ENCODE measurements at regions not wholly inside any gene's neighbourhood (a gene's known extent, or its start where the extent isn't known, plus 50 kb on each side); places are given as distances from the start of the nearest gene placed in this dataset.

DNA sequence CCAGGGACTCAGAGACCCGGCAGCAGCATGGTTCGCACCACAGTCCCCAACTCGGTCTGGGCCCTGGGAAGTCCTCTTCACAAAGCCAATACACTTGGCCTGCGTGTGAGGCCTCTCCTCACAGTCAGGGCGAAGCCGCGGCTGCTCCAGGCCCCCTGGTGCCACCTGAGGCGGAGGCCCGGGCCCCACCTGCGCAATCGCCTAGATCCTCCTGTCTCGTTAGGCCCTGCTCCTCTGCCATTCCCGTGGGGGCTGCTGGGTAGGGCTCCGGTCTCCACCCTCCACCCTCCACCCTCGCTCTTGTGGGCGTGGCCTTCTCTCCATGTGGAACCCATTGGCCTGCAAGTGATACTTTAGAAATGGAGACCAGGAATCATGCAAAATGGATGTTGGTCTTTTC lies 553.3 kb downstream of the INHBA start:
- TF ChIP-seq EZH2 (IDR thresholded peaks at IDR 0.05; ENCODE audit: low read depth, unreplicated experiment) (no peak), POLR2AphosphoS5 (IDR thresholded peaks at IDR 0.05; ENCODE audit: low read depth) (no peak), EZH2phosphoT487 (IDR thresholded peaks at IDR 0.05; ENCODE audit: unreplicated experiment) (no peak), CREB1 (CRISPR knock-in tag; IDR thresholded peaks at IDR 0.05; ENCODE audit: low read depth) (no peak), JUNB (IDR thresholded peaks at IDR 0.05; ENCODE audit: unreplicated experiment) (no peak), ZNF114 (CRISPR knock-in tag; IDR thresholded peaks at IDR 0.05) (no peak)
- TF ChIP-seq, protein P1, sequence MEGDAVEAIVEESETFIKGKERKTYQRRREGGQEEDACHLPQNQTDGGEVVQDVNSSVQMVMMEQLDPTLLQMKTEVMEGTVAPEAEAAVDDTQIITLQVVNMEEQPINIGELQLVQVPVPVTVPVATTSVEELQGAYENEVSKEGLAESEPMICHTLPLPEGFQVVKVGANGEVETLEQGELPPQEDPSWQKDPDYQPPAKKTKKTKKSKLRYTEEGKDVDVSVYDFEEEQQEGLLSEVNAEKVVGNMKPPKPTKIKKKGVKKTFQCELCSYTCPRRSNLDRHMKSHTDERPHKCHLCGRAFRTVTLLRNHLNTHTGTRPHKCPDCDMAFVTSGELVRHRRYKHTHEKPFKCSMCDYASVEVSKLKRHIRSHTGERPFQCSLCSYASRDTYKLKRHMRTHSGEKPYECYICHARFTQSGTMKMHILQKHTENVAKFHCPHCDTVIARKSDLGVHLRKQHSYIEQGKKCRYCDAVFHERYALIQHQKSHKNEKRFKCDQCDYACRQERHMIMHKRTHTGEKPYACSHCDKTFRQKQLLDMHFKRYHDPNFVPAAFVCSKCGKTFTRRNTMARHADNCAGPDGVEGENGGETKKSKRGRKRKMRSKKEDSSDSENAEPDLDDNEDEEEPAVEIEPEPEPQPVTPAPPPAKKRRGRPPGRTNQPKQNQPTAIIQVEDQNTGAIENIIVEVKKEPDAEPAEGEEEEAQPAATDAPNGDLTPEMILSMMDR (conservative IDR thresholded peaks at IDR 0.05; ENCODE audit: low read depth in 2 of 2) = no peak
- TF ChIP-seq, protein P2, sequence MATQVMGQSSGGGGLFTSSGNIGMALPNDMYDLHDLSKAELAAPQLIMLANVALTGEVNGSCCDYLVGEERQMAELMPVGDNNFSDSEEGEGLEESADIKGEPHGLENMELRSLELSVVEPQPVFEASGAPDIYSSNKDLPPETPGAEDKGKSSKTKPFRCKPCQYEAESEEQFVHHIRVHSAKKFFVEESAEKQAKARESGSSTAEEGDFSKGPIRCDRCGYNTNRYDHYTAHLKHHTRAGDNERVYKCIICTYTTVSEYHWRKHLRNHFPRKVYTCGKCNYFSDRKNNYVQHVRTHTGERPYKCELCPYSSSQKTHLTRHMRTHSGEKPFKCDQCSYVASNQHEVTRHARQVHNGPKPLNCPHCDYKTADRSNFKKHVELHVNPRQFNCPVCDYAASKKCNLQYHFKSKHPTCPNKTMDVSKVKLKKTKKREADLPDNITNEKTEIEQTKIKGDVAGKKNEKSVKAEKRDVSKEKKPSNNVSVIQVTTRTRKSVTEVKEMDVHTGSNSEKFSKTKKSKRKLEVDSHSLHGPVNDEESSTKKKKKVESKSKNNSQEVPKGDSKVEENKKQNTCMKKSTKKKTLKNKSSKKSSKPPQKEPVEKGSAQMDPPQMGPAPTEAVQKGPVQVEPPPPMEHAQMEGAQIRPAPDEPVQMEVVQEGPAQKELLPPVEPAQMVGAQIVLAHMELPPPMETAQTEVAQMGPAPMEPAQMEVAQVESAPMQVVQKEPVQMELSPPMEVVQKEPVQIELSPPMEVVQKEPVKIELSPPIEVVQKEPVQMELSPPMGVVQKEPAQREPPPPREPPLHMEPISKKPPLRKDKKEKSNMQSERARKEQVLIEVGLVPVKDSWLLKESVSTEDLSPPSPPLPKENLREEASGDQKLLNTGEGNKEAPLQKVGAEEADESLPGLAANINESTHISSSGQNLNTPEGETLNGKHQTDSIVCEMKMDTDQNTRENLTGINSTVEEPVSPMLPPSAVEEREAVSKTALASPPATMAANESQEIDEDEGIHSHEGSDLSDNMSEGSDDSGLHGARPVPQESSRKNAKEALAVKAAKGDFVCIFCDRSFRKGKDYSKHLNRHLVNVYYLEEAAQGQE (IDR thresholded peaks at IDR 0.05; ENCODE audit: unreplicated experiment) = no peak
- TF ChIP-seq, protein P3, sequence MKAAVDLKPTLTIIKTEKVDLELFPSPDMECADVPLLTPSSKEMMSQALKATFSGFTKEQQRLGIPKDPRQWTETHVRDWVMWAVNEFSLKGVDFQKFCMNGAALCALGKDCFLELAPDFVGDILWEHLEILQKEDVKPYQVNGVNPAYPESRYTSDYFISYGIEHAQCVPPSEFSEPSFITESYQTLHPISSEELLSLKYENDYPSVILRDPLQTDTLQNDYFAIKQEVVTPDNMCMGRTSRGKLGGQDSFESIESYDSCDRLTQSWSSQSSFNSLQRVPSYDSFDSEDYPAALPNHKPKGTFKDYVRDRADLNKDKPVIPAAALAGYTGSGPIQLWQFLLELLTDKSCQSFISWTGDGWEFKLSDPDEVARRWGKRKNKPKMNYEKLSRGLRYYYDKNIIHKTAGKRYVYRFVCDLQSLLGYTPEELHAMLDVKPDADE (IDR thresholded peaks at IDR 0.05) = no peak

Measured in GM23338 (cell line).